ENCODE measurements at regions not wholly inside any gene's neighbourhood (a gene's known extent, or its start where the extent isn't known, plus 50 kb on each side); places are given as distances from the start of the nearest gene placed in this dataset.

DNA sequence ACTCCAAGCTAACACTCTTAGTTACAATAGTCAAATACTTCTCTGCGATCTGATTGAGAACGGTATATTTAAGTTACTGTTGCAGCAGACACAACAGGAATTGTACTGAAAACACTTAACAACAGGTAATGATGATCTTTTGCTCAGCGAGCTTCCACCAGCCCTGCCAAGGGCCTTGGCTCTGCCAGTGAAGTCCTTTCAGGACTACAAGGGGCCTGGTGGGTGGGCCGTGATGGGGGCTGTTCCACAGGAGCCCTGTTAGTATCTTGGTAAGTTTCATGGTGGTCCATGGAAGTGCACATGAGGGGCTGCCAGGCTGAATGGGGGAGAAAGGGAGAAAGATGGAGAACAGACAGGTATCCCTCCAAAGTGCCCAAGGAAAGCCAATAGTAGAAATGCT, 178.6 kb upstream of the DOK6 start:
- H3K9me3 ChIP-seq (replicated peaks), result no peaks in the 10 kb centered on the region
- H3K27ac ChIP-seq (replicated peaks), result no peak overlapping the region
- no peaks in the 10 kb centered on the region for H3K4me1 ChIP-seq
- no peak overlapping the region for H3K4me3 ChIP-seq
- intact Hi-C loops (cut with micrococcal nuclease), result no loop called here
- no peaks in the 10 kb centered on the region for H3K27me3 ChIP-seq (ENCODE audit: low read depth)
- DNase-seq, result no peak
- H3K36me3 ChIP-seq, result no peaks in the 10 kb centered on the region
- TF ChIP-seq, protein P1, sequence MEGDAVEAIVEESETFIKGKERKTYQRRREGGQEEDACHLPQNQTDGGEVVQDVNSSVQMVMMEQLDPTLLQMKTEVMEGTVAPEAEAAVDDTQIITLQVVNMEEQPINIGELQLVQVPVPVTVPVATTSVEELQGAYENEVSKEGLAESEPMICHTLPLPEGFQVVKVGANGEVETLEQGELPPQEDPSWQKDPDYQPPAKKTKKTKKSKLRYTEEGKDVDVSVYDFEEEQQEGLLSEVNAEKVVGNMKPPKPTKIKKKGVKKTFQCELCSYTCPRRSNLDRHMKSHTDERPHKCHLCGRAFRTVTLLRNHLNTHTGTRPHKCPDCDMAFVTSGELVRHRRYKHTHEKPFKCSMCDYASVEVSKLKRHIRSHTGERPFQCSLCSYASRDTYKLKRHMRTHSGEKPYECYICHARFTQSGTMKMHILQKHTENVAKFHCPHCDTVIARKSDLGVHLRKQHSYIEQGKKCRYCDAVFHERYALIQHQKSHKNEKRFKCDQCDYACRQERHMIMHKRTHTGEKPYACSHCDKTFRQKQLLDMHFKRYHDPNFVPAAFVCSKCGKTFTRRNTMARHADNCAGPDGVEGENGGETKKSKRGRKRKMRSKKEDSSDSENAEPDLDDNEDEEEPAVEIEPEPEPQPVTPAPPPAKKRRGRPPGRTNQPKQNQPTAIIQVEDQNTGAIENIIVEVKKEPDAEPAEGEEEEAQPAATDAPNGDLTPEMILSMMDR (IDR thresholded peaks at IDR 0.05; ENCODE audit: borderline replicate concordance), result no peak

- TF ChIP-seq, protein P1 (IDR thresholded peaks at IDR 0.05; ENCODE audit: borderline replicate concordance), result no peak
These were observed 173.7 kb upstream of the DOK6 start for GRCh38 chr18:69226971-69227370.

GRCh38 chr18:69230204-69230603, 170.5 kb upstream of the DOK6 start:
- H3K4me1 ChIP-seq, result peaks cover 6% of the 10 kb centered on the region
- H3K27me3 ChIP-seq (ENCODE audit: low read depth), result no peaks in the 10 kb centered on the region
- H3K9me3 ChIP-seq (replicated peaks), result no peaks in the 10 kb centered on the region
- intact Hi-C loops (cut with micrococcal nuclease), result no loop called here
- no peak for DNase-seq
- no peak overlapping the region for H3K4me3 ChIP-seq
- TF ChIP-seq, protein P1 (IDR thresholded peaks at IDR 0.05; ENCODE audit: borderline replicate concordance), result no peak
- no peaks in the 10 kb centered on the region for H3K36me3 ChIP-seq
- no peak overlapping the region for H3K27ac ChIP-seq (replicated peaks)

More at GRCh38 chr18:69226971-69227370, 173.7 kb upstream of the DOK6 start:
- Histone ChIP-seq H3K27me3 (ENCODE audit: low read depth) (no peaks in the 10 kb centered on the region), H3K4me1 (no peaks in the 10 kb centered on the region), H3K36me3 (no peaks in the 10 kb centered on the region), H3K27ac (replicated peaks) (no peak overlapping the region), H3K4me3 (no peak overlapping the region), H3K9me3 (replicated peaks) (no peaks in the 10 kb centered on the region)
- no peak for DNase-seq
- intact Hi-C loops (cut with micrococcal nuclease), result no loop called here

DNA sequence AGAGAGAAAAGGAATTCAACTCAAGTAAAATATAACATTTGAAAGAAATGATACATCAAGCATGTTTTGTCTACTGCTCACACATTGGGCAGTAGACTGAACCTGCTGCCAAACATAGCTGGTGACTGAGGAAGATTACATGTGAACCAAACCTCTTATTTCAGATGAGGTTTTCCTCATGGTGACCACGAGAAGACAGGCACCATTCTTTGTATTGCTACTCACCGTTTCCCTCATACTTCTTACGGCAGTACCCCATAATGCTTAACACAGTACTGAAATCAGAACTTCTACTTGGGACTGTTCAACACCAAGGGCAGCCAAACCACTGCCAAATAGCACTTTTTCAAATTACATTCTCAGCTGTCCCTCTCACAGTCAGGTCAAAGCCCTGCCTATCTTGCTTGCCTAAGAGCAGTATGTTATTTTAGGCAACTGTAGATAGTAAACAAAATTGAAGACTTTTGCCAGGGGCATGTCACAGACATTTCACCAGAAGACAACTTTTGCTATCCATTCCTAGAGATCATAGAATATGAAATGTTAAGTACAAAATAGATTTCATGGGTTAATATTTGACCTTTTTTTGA, 167.1 kb upstream of the DOK6 start:
- no peaks in the 10 kb centered on the region for H3K9me3 ChIP-seq (replicated peaks)
- H3K4me3 ChIP-seq, result no peak overlapping the region
- TF ChIP-seq, protein P1 (IDR thresholded peaks at IDR 0.05; ENCODE audit: borderline replicate concordance), result no peak
- intact Hi-C loops (cut with micrococcal nuclease), result no loop called here
- H3K27ac ChIP-seq (replicated peaks), result peak overlapping the region; percentile 60
- DNase-seq, result no peak
- no peaks in the 10 kb centered on the region for H3K27me3 ChIP-seq (ENCODE audit: low read depth)
- no peaks in the 10 kb centered on the region for H3K36me3 ChIP-seq
- peaks cover 6% of the 10 kb centered on the region for H3K4me1 ChIP-seq

GRCh38 chr18:69239849-69240674, 160.6 kb upstream of the DOK6 start:
- H3K27me3 ChIP-seq (ENCODE audit: low read depth), result no peaks in the 10 kb centered on the region
- no peak overlapping the region for H3K27ac ChIP-seq (replicated peaks)
- H3K4me3 ChIP-seq, result no peak overlapping the region
- peaks cover 14% of the 10 kb centered on the region for H3K4me1 ChIP-seq
- intact Hi-C loops (cut with micrococcal nuclease), result no loop called here
- H3K9me3 ChIP-seq (replicated peaks), result no peaks in the 10 kb centered on the region
- TF ChIP-seq, protein P1 (IDR thresholded peaks at IDR 0.05; ENCODE audit: borderline replicate concordance), result no peak
- no peak for DNase-seq
- H3K36me3 ChIP-seq, result no peaks in the 10 kb centered on the region
